ENCODE measurements at regions not wholly inside any gene's neighbourhood (a gene's known extent, or its start where the extent isn't known, plus 50 kb on each side); places are given as distances from the start of the nearest gene placed in this dataset.

DNA sequence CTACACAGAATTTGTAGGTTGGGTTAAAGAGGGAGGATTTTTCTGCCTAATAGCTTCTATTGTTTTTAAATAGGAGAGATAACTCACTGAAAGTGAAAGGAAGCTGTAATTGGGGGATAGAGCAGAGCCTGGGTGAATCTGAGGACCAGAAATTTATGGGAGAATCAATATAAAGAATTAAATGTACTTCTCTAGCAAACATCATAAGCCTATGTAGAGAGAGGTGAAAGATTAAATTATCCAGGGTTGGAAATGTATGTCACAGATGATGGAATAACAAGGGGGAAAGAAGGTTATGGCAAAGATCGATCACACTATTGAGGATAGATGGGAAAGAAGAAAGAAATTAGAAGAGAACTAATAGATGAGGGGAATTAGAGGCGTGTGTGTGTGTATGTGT is 104.4 kb upstream of the DCAF8L1 start:
- DNase-seq (ENCODE audit: extremely low spot score) = no peak
- TF ChIP-seq, protein P1, sequence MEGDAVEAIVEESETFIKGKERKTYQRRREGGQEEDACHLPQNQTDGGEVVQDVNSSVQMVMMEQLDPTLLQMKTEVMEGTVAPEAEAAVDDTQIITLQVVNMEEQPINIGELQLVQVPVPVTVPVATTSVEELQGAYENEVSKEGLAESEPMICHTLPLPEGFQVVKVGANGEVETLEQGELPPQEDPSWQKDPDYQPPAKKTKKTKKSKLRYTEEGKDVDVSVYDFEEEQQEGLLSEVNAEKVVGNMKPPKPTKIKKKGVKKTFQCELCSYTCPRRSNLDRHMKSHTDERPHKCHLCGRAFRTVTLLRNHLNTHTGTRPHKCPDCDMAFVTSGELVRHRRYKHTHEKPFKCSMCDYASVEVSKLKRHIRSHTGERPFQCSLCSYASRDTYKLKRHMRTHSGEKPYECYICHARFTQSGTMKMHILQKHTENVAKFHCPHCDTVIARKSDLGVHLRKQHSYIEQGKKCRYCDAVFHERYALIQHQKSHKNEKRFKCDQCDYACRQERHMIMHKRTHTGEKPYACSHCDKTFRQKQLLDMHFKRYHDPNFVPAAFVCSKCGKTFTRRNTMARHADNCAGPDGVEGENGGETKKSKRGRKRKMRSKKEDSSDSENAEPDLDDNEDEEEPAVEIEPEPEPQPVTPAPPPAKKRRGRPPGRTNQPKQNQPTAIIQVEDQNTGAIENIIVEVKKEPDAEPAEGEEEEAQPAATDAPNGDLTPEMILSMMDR (IDR thresholded peaks at IDR 0.05; ENCODE audit: control extremely low read depth, extremely low read depth, low read depth, missing control alignments) = no peak
- POLR2A ChIA-PET = no interaction called here
- CTCF ChIA-PET = no interaction called here

DNA sequence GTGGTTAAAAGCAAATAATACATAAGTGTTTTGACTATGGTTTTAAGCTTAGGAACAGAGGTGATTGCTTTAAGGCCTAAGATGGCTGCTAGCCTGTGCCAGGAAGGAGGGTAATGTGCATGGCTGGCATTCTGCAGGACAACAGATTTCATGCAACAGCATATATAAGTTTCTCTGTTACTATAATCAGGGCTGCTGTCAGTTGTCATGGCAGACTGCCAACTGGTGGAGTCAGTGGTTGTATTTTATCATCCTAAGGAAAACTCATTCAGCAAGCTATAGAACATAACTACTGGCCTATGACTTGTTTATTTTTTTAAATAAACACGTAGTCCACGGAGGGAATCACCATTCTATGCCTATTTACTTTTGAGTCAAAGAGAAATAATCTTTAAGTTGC is 77.7 kb upstream of the DCAF8L1 start:
- no peak for DNase-seq (ENCODE audit: extremely low spot score)
- TF ChIP-seq, protein P1 (IDR thresholded peaks at IDR 0.05; ENCODE audit: control extremely low read depth, extremely low read depth, low read depth, missing control alignments) = no peak
- POLR2A ChIA-PET = no interaction called here
- CTCF ChIA-PET = no interaction called here

DNA sequence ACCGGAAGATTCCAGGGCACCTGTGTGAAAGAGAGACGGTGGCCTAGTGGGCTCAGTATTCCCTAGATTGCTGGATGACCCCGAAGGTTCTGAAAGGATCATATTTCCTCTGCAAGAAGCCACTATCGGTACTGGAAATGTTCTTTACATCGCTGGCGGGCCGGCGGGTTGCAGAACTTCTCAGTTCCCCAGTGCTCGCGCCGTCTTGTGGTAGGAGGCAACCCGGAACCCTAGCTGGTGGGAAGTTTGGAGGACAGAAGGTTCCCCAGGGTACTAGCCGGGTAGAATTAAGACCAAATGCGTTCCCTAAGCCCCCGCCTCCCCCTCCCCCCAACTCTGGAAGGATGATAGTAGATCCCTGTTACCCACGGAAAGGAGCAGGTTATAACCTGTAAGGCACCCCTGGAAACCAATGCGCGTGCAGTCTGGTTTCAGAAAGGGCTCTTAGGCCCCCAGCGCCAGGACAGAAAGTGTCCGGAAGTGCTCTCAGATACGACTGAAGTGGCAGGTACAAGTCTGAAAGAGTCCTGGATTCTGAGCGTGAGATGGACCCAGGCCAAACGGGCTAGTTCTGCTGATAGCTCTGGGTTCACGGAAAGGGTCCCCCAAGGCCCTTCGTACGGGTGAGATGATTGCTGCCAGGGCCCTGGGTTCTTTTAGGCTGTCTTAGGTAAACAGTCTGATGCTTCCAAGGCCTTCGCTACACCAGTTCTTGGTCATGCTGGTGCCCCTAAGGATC is 61.7 kb upstream of the DCAF8L1 start:
- TF ChIP-seq, protein P1 (IDR thresholded peaks at IDR 0.05; ENCODE audit: control extremely low read depth, extremely low read depth, low read depth, missing control alignments) = no peak
- DNase-seq (ENCODE audit: extremely low spot score) = no peak
- POLR2A ChIA-PET = no interaction called here
- CTCF ChIA-PET = no interaction called here

DNA sequence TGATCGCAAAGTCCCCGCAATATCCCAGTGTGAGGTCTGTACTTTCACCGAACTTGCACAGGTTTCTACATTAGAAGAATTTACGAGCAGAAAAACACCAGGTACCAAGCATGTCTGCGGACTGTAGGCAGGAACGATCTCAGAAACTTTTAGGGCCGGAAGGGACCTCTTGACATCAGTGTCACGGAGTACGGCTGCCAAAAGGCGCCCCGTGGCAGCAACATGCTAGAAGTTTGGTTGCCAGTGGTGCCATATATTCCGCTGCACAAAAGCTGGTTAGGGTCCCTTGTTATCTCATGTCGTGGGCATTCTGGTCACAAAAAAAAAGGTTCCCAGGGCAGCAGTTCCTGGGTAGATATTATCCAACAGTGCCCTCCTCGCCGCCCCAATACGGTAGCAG is 61.0 kb upstream of the DCAF8L1 start:
- ChIA-PET CTCF (no interaction called here), POLR2A (no interaction called here)
- TF ChIP-seq, protein P1 (IDR thresholded peaks at IDR 0.05; ENCODE audit: control extremely low read depth, extremely low read depth, low read depth, missing control alignments) = no peak
- DNase-seq (ENCODE audit: extremely low spot score) = no peak

DNA sequence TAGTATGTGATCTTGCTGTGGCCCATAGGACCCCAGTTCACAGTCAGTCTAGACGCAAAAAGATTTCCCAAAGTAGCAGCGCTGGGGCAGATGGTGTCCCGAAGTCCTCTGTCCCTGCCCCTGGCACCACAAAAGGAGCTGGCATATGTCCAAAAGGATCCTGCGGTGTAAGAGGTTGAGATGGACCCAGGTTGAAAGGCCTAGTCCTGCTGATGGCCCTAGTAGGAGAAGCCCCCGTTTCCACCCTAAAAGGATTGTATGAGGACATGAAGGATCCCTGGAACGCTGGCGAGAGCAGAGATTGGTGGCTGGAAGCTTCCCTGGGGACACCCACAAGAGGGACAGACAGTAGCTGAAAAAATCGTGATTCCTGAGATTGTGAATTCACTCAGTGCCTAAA is 58.0 kb upstream of the DCAF8L1 start:
- POLR2A ChIA-PET = no interaction called here
- CTCF ChIA-PET = no interaction called here
- no peak for DNase-seq (ENCODE audit: extremely low spot score)
- TF ChIP-seq, protein P1 (IDR thresholded peaks at IDR 0.05; ENCODE audit: control extremely low read depth, extremely low read depth, low read depth, missing control alignments) = no peak

Data from GM10248 (cell line).